ENCODE measurements at regions not wholly inside any gene's neighbourhood (a gene's known extent, or its start where the extent isn't known, plus 50 kb on each side); places are given as distances from the start of the nearest gene placed in this dataset.

- no peak for DNase-seq (ENCODE audit: low read depth, low spot score)
- Histone ChIP-seq H3K27ac (ENCODE audit: low read depth, low read length) (no peak overlapping the region), H3K79me2 (ENCODE audit: insufficient read depth, low read length) (no peaks in the 10 kb centered on the region), H4K20me1 (ENCODE audit: insufficient read depth) (no peaks in the 10 kb centered on the region), H2AFZ (ENCODE audit: low read depth, low read length, poor library complexity, severe bottlenecking) (no peak overlapping the region), H3K36me3 (ENCODE audit: control insufficient read depth in 1 of 2, insufficient read depth in 2 of 2, low read length in 2 of 2) (no peaks in the 10 kb centered on the region), H3K4me2 (ENCODE audit: low read length) (no peak overlapping the region), H3K4me1 (ENCODE audit: control insufficient read depth in 1 of 2, insufficient read depth in 2 of 2, low read length in 2 of 2) (peaks cover 8 to 13% of the 10 kb centered on the region in 2 experiments), H3K9ac (ENCODE audit: low read length) (no peak overlapping the region), H3K9me3 (ENCODE audit: control insufficient read depth in 1 of 2, insufficient read depth in 1 of 2, low read depth in 1 of 2, low read length in 2 of 2) (no peaks in the 10 kb centered on the region), H3K27me3 (ENCODE audit: insufficient read depth, low read length) (no peaks in the 10 kb centered on the region), H3K9me2 (ENCODE audit: insufficient read depth) (peaks cover 3% of the 10 kb centered on the region; the same call in 1 of the 2 replicates), H3K4me3 (replicated peaks in 1 of 2; ENCODE audit: low read depth in 1 of 2, low read length in 2 of 2) (no peak overlapping the region)
- ChIA-PET RAD21 (ENCODE audit: low non-redundant PET in 1 of 2, low total read pairs in 2 of 2, uncharacterized antibody in 2 of 2, unreplicated experiment in 2 of 2) (no interaction called here), CTCF (no interaction called here), POLR2A (no interaction called here)
- intact Hi-C loops (cut with micrococcal nuclease), result no loop called here
- ATAC-seq, result no peak
- no TSS peak for BruUV-seq (replicated peaks)
- TF ChIP-seq EGR1 (IDR thresholded peaks at IDR 0.05; ENCODE audit: low read depth), result no peak
- TF ChIP-seq EZH2 (IDR thresholded peaks at IDR 0.05), result no peak
- TF ChIP-seq TCF7L2 (IDR thresholded peaks at IDR 0.05; ENCODE audit: borderline replicate concordance, extremely low read depth, insufficient read depth, insufficient read length), result no peak
- no peak for TF ChIP-seq POLR2A (IDR thresholded peaks at IDR 0.05; ENCODE audit: borderline replicate concordance, extremely low read depth, insufficient read depth, insufficient read length)
- TF ChIP-seq REST (IDR thresholded peaks at IDR 0.05; ENCODE audit: low read depth), result no peak
- TF ChIP-seq SIN3A (IDR thresholded peaks at IDR 0.05; ENCODE audit: low read depth), result no peak
- no peak for TF ChIP-seq FOSL1 (IDR thresholded peaks at IDR 0.05; ENCODE audit: low read depth)
- no peak for TF ChIP-seq RAD21 (IDR thresholded peaks at IDR 0.05; ENCODE audit: low read depth)
- no peak for TF ChIP-seq CBX3 (IDR thresholded peaks at IDR 0.05; ENCODE audit: low read depth)
- TF ChIP-seq POLR2AphosphoS5 (IDR thresholded peaks at IDR 0.05; ENCODE audit: low read depth, low read length), result no peak
- TF ChIP-seq ATF3 (IDR thresholded peaks at IDR 0.05), result no peak
These were observed 222.4 kb upstream of the ANKRD50 start for GRCh38 chr4:124934916-124935315.

Measured in HCT116 (cell line).